ENCODE measurements at regions not wholly inside any gene's neighbourhood (a gene's known extent, or its start where the extent isn't known, plus 50 kb on each side); places are given as distances from the start of the nearest gene placed in this dataset.

DNA sequence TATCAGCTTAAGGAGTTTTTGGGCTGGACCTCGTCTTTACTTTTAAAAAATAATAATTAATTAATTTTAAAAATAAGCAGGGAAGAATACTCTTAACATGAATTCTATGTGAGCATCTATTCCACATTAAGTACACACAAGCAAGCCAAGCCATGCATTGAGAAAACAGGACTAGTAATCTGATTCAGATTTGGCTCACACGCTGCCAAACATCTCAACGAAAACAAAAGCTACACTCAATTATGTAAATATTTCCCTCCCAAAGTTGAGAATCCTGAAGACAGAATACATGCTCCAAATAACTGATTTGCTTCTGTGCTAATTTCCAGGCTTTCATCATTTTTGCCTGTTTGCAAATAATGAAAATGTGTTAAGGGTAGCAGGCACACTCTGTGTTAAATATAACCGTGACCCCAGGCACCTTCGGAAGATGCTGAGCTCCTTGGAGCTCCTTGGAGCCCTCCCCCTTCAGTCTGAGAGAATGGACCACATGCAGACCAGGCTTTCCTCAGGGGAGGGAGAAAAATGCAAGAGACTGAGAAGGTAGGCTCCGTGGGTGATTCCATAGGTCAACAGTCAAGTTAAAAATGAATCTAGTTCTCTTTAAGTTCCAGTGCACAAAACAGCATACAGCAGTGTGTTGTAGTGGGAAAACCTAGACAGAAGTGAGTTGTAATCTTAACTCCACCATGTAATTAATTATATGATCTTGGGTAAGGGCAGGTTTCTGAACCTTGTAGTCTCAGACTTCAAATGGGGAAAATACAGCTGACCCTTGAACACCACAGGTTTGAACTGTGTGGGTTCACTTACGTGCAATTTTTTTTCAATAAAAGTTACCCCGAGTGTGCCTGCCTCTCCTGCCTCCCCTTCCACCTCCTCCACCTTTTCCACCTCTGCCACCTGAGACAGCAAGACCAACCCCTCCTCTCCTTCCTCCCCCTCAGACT, 161.3 kb upstream of the RREB1 start (continued):
- TF ChIP-seq, protein P1, sequence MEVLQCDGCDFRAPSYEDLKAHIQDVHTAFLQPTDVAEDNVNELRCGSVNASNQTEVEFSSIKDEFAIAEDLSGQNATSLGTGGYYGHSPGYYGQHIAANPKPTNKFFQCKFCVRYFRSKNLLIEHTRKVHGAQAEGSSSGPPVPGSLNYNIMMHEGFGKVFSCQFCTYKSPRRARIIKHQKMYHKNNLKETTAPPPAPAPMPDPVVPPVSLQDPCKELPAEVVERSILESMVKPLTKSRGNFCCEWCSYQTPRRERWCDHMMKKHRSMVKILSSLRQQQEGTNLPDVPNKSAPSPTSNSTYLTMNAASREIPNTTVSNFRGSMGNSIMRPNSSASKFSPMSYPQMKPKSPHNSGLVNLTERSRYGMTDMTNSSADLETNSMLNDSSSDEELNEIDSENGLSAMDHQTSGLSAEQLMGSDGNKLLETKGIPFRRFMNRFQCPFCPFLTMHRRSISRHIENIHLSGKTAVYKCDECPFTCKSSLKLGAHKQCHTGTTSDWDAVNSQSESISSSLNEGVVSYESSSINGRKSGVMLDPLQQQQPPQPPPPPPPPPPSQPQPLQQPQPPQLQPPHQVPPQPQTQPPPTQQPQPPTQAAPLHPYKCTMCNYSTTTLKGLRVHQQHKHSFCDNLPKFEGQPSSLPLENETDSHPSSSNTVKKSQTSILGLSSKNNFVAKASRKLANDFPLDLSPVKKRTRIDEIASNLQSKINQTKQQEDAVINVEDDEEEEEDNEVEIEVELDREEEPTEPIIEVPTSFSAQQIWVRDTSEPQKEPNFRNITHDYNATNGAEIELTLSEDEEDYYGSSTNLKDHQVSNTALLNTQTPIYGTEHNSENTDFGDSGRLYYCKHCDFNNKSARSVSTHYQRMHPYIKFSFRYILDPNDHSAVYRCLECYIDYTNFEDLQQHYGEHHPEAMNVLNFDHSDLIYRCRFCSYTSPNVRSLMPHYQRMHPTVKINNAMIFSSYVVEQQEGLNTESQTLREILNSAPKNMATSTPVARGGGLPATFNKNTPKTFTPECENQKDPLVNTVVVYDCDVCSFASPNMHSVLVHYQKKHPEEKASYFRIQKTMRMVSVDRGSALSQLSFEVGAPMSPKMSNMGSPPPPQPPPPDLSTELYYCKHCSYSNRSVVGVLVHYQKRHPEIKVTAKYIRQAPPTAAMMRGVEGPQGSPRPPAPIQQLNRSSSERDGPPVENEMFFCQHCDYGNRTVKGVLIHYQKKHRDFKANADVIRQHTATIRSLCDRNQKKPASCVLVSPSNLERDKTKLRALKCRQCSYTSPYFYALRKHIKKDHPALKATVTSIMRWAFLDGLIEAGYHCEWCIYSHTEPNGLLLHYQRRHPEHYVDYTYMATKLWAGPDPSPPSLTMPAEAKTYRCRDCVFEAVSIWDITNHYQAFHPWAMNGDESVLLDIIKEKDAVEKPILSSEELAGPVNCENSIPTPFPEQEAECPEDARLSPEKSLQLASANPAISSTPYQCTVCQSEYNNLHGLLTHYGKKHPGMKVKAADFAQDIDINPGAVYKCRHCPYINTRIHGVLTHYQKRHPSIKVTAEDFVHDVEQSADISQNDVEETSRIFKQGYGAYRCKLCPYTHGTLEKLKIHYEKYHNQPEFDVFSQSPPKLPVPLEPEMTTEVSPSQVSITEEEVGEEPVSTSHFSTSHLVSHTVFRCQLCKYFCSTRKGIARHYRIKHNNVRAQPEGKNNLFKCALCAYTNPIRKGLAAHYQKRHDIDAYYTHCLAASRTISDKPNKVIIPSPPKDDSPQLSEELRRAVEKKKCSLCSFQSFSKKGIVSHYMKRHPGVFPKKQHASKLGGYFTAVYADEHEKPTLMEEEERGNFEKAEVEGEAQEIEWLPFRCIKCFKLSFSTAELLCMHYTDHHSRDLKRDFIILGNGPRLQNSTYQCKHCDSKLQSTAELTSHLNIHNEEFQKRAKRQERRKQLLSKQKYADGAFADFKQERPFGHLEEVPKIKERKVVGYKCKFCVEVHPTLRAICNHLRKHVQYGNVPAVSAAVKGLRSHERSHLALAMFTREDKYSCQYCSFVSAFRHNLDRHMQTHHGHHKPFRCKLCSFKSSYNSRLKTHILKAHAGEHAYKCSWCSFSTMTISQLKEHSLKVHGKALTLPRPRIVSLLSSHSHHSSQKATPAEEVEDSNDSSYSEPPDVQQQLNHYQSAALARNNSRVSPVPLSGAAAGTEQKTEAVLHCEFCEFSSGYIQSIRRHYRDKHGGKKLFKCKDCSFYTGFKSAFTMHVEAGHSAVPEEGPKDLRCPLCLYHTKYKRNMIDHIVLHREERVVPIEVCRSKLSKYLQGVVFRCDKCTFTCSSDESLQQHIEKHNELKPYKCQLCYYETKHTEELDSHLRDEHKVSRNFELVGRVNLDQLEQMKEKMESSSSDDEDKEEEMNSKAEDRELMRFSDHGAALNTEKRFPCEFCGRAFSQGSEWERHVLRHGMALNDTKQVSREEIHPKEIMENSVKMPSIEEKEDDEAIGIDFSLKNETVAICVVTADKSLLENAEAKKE (CRISPR knock-in tag; IDR thresholded peaks at IDR 0.05): no peak
- no peak for TF ChIP-seq STAT1 (IDR thresholded peaks at IDR 0.05; ENCODE audit: unreplicated experiment)
- TF ChIP-seq, protein P2, sequence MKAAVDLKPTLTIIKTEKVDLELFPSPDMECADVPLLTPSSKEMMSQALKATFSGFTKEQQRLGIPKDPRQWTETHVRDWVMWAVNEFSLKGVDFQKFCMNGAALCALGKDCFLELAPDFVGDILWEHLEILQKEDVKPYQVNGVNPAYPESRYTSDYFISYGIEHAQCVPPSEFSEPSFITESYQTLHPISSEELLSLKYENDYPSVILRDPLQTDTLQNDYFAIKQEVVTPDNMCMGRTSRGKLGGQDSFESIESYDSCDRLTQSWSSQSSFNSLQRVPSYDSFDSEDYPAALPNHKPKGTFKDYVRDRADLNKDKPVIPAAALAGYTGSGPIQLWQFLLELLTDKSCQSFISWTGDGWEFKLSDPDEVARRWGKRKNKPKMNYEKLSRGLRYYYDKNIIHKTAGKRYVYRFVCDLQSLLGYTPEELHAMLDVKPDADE (IDR thresholded peaks at IDR 0.05): no peak
- no peak for TF ChIP-seq ZNF331 (CRISPR knock-in tag; IDR thresholded peaks at IDR 0.05; ENCODE audit: low read depth)
- TF ChIP-seq POLR2AphosphoS5 (IDR thresholded peaks at IDR 0.05; ENCODE audit: low read depth): no peak
- no peak for TF ChIP-seq JUNB (IDR thresholded peaks at IDR 0.05; ENCODE audit: unreplicated experiment)
- no peak for TF ChIP-seq EZH2phosphoT487 (IDR thresholded peaks at IDR 0.05; ENCODE audit: unreplicated experiment)
- TF ChIP-seq EZH2 (IDR thresholded peaks at IDR 0.05; ENCODE audit: low read depth, unreplicated experiment): no peak
- no peak for TF ChIP-seq NANOG (IDR thresholded peaks at IDR 0.05; ENCODE audit: borderline replicate concordance)
